ENCODE measurements at regions not wholly inside any gene's neighbourhood (a gene's known extent, or its start where the extent isn't known, plus 50 kb on each side); places are given as distances from the start of the nearest gene placed in this dataset.

DNA sequence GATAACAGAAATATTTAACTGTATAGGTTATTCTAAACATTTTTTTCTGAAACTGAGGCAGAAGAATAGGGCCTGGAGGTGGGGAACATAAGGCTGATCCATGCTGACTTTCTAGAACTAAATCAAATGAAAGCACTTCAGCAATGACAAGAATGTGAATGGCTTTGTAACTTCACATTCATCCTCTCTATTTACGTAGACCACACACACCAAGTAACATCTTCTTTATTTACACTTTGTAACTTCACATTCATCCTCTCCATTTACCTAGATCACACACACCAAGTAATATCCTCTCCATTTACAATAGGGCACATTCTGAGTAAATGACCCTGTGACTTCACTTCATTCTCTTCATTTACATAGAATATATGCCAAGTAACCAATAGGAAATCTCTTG is 251.8 kb upstream of the CDH9 start:
- Histone ChIP-seq H3K4me3 (replicated peaks; ENCODE audit: low read depth, low read length) (no peak overlapping the region), H3K36me3 (ENCODE audit: control insufficient read depth, insufficient read depth, low read length) (no peaks in the 10 kb centered on the region), H3K27me3 (replicated peaks; ENCODE audit: control insufficient read depth, insufficient read depth, low read length) (no peaks in the 10 kb centered on the region)
- TF ChIP-seq, protein P1, sequence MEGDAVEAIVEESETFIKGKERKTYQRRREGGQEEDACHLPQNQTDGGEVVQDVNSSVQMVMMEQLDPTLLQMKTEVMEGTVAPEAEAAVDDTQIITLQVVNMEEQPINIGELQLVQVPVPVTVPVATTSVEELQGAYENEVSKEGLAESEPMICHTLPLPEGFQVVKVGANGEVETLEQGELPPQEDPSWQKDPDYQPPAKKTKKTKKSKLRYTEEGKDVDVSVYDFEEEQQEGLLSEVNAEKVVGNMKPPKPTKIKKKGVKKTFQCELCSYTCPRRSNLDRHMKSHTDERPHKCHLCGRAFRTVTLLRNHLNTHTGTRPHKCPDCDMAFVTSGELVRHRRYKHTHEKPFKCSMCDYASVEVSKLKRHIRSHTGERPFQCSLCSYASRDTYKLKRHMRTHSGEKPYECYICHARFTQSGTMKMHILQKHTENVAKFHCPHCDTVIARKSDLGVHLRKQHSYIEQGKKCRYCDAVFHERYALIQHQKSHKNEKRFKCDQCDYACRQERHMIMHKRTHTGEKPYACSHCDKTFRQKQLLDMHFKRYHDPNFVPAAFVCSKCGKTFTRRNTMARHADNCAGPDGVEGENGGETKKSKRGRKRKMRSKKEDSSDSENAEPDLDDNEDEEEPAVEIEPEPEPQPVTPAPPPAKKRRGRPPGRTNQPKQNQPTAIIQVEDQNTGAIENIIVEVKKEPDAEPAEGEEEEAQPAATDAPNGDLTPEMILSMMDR (IDR thresholded peaks at IDR 0.05; ENCODE audit: insufficient read depth, low read length, poor library complexity, severe bottlenecking): no peak
- no peak for DNase-seq (ENCODE audit: extremely low read depth, insufficient read length)

DNA sequence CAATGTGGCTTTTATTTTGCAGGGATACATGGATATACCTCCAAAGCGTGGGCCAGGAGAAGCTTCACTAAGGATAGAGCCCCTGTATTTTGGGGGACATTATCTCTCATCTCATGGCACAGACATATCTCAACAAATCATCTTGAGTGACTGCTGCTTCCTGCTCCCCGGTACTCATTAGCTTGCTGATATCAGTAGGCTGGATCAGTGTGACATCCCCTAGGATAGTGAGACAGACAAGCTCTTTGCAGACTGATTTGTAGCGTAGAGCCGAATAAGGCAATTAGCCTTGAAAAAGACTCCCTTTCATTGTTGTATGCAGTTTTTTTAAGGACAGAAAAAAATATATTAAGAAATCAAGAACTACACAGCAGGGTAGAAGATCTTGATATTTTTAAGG is 237.7 kb upstream of the CDH9 start:
- no peak for DNase-seq (ENCODE audit: extremely low read depth, insufficient read length)
- Histone ChIP-seq H3K4me3 (replicated peaks; ENCODE audit: low read depth, low read length) (no peak overlapping the region), H3K27me3 (replicated peaks; ENCODE audit: control insufficient read depth, insufficient read depth, low read length) (no peaks in the 10 kb centered on the region), H3K36me3 (ENCODE audit: control insufficient read depth, insufficient read depth, low read length) (no peaks in the 10 kb centered on the region)
- TF ChIP-seq, protein P1 (IDR thresholded peaks at IDR 0.05; ENCODE audit: insufficient read depth, low read length, poor library complexity, severe bottlenecking): no peak

DNA sequence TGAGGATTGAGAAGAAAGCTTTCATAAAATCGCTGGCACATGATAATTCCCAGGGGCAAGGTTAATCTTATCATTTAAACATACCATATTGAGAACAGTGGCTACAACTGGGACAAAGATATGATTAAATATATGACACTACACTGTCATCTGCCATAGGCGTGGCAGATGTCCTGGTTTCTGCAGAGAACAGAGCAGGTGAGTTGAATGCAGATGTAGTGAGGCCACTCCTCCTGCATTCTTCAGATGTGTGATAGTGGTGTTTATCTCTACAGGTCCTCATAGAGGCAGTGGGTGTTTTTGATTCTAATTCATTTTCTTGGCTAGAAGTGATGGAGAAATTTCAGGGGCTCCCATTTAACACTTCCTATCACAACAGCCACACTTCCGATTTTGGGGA is 237.0 kb upstream of the CDH9 start:
- TF ChIP-seq, protein P1 (IDR thresholded peaks at IDR 0.05; ENCODE audit: insufficient read depth, low read length, poor library complexity, severe bottlenecking): no peak
- no peak for DNase-seq (ENCODE audit: extremely low read depth, insufficient read length)
- Histone ChIP-seq H3K4me3 (replicated peaks; ENCODE audit: low read depth, low read length) (no peak overlapping the region), H3K27me3 (replicated peaks; ENCODE audit: control insufficient read depth, insufficient read depth, low read length) (no peaks in the 10 kb centered on the region), H3K36me3 (ENCODE audit: control insufficient read depth, insufficient read depth, low read length) (no peaks in the 10 kb centered on the region)

DNA sequence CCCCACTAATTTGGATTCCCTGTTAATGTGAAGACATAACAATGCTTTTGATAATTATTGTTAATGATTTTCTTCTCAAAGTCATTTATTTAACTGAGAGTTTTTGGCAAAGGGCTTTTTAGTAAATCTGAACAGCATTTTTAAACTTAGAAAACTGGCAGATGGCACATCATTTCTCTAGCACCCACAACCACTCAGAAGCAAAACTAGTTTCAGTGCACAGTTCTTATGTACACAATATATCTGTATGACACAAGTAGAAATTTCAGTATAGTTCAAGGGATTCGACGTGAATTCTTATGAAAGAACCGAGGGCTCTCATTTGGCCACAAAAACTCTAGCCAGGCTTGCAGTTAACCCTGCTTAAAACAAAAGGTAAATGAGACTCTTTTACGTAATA is 231.4 kb upstream of the CDH9 start:
- no peak for DNase-seq (ENCODE audit: extremely low read depth, insufficient read length)
- Histone ChIP-seq H3K36me3 (ENCODE audit: control insufficient read depth, insufficient read depth, low read length) (no peaks in the 10 kb centered on the region), H3K4me3 (replicated peaks; ENCODE audit: low read depth, low read length) (no peak overlapping the region), H3K27me3 (replicated peaks; ENCODE audit: control insufficient read depth, insufficient read depth, low read length) (no peaks in the 10 kb centered on the region)
- TF ChIP-seq, protein P1 (IDR thresholded peaks at IDR 0.05; ENCODE audit: insufficient read depth, low read length, poor library complexity, severe bottlenecking): no peak

DNA sequence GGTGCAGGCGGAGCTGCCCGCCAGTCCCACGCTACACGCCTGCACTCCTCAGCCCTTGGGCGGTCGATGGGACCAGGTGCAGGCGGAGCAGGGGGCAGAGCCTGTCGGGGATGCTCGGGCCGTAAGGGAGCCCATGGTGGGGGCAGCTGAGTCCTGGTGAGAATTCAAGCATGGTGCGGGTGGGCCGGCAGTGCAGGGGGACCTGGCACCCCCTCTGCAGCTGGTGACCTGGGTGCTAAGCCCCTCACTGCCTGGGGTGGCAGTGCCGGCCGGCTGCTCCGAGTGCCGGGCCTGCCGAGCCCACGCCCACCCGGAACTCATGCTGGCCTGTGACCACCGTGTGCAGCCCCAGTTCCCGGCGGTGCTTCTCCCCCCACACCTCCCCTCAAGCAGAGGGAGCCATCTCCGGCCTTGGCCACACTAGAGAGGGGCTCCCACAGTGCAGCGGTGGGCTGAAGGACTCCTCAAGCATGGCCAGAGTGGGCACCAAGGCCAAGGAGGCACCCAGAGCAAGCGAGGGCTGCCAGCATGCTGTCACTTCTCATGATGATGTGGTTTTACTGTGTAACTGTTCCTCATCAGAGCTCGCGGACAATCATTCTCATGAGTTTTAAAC is 228.9 kb upstream of the CDH9 start:
- TF ChIP-seq, protein P1 (IDR thresholded peaks at IDR 0.05; ENCODE audit: insufficient read depth, low read length, poor library complexity, severe bottlenecking): no peak
- Histone ChIP-seq H3K4me3 (replicated peaks; ENCODE audit: low read depth, low read length) (no peak overlapping the region), H3K27me3 (replicated peaks; ENCODE audit: control insufficient read depth, insufficient read depth, low read length) (no peaks in the 10 kb centered on the region), H3K36me3 (ENCODE audit: control insufficient read depth, insufficient read depth, low read length) (no peaks in the 10 kb centered on the region)
- DNase-seq (ENCODE audit: extremely low read depth, insufficient read length): no peak

DNA sequence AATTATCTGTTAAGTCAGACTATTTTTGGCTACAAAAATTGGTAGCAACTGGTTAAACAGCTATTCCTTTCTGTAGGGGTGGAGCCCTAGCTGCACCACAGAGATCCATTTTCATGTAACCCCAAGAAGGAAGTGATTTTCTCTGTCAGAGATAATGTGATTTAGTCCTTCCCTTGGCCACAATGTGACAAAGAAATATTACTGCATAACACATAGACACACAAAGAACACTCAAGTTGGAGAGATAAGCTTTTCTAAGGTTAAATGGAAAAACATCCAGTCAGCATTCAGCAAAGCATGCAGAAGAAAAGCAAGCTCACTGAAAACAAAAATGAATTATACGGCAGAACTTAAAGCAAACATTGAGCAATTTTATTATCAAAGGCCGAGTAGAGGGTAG is 227.8 kb upstream of the CDH9 start:
- Histone ChIP-seq H3K36me3 (ENCODE audit: control insufficient read depth, insufficient read depth, low read length) (no peaks in the 10 kb centered on the region), H3K27me3 (replicated peaks; ENCODE audit: control insufficient read depth, insufficient read depth, low read length) (no peaks in the 10 kb centered on the region), H3K4me3 (replicated peaks; ENCODE audit: low read depth, low read length) (no peak overlapping the region)
- no peak for DNase-seq (ENCODE audit: extremely low read depth, insufficient read length)
- TF ChIP-seq, protein P1 (IDR thresholded peaks at IDR 0.05; ENCODE audit: insufficient read depth, low read length, poor library complexity, severe bottlenecking): no peak

All from GM06990 (cell line).